IMR-90 (cell line): ENCODE measurements at regions not wholly inside any gene's neighbourhood (a gene's known extent, or its start where the extent isn't known, plus 50 kb on each side); places are given as distances from the start of the nearest gene placed in this dataset.

ENCODE experiments used
- ATAC-seq: fragments of 200-7000 bp; cut with Tn5 transposase; 2 replicates; pipeline ENCODE4 v1.9.1; 2020; ENCODE audit warnings: low read depth, mild to moderate bottlenecking, moderate library complexity
- BruUV-seq: library from RNA; stranded (reverse); fragments of 400-500 nt; replicated peaks from 2 replicates; lab custom pipeline; 2021; lab: Mats Ljungman, UMichigan
- CTCF ChIA-PET: fragments of 300-600 bp; formaldehyde crosslinking; extraction: SDS; loops from one replicate; lab custom pipeline; 2021; ENCODE audit warnings: antibody characterized with exemption; lab: Yijun Ruan, JAX
- POLR2A ChIA-PET: fragments of 300-600 bp; sonication (Branson Sonifier 250); formaldehyde crosslinking; loops from one replicate; lab custom pipeline; 2022; ENCODE audit warnings: antibody characterized with exemption; ENCODE audit not compliant: unreplicated experiment; lab: Charles Lee
- DNase-seq: peaks from one replicate; pipeline ENCODE4 v3.0.0; 2013
- H2AFZ ChIP-seq: replicated peaks from 2 replicates; pipeline ENCODE3; 2013; ENCODE audit warnings: low read length, mild to moderate bottlenecking; ENCODE audit not compliant: poor library complexity
- H2AK5ac ChIP-seq: 2 replicates; pipeline ENCODE4 v1.6.1; 2013; ENCODE audit warnings: low read depth, low read length, inconsistent platforms
- H2AK9ac ChIP-seq: replicated peaks from 2 replicates; pipeline ENCODE3; 2013; ENCODE audit warnings: mild to moderate bottlenecking, low read depth, low read length, moderate library complexity; ENCODE audit not compliant: poor library complexity
- H2BK120ac ChIP-seq: 2 replicates; pipeline ENCODE4 v1.6.1; 2013; ENCODE audit warnings: low read depth, low read length, inconsistent platforms
- H2BK15ac ChIP-seq: 3 replicates; pipeline ENCODE4 v1.6.1; 2013; ENCODE audit warnings: low read depth, low read length, inconsistent platforms
- H2BK20ac ChIP-seq: 2 replicates; pipeline ENCODE4 v1.6.1; 2013; ENCODE audit warnings: low read depth, mild to moderate bottlenecking, inconsistent platforms, low read length, moderate library complexity
- H2BK5ac ChIP-seq: 2 replicates; pipeline ENCODE4 v1.6.1; 2013; ENCODE audit warnings: mild to moderate bottlenecking, low read depth, low read length, inconsistent platforms; ENCODE audit not compliant: poor library complexity, severe bottlenecking
- H3K14ac ChIP-seq: replicated peaks from 2 replicates; pipeline ENCODE4 v1.6.1; 2013; ENCODE audit warnings: low read depth, low read length, inconsistent platforms
- H3K18ac ChIP-seq: 2 replicates; pipeline ENCODE4 v1.6.1; 2013; ENCODE audit warnings: low read depth, low read length, control low read depth
- H3K23ac ChIP-seq: 2 replicates; pipeline ENCODE4 v1.6.1; 2013; ENCODE audit warnings: low read depth, low read length, inconsistent platforms
- H3K27ac ChIP-seq: 2 replicates; pipeline ENCODE4 v1.5.1; 2013; ENCODE audit warnings: mild to moderate bottlenecking, control low read depth, low read length; ENCODE audit not compliant: insufficient read depth
- H3K27me3 ChIP-seq: 2 replicates; pipeline ENCODE4 v1.6.1; 2013; ENCODE audit warnings: low read length; ENCODE audit not compliant: control insufficient read depth, insufficient read depth
- H3K36me3 ChIP-seq: 2 replicates; pipeline ENCODE4 v1.6.1; 2013; ENCODE audit warnings: low read length, mixed read lengths; ENCODE audit not compliant: control insufficient read depth, insufficient read depth
- H3K4ac ChIP-seq: 2 replicates; pipeline ENCODE4 v1.6.1; 2013; ENCODE audit warnings: low read depth, low read length, inconsistent platforms
- H3K4me1 ChIP-seq: 2 replicates; pipeline ENCODE4 v1.6.1; 2013; ENCODE audit warnings: low read length, mixed read lengths; ENCODE audit not compliant: control insufficient read depth, insufficient read depth
- H3K4me2 ChIP-seq: 2 replicates; pipeline ENCODE4 v1.6.1; 2013; ENCODE audit warnings: low read depth, mild to moderate bottlenecking, control low read depth, low read length, moderate library complexity
- H3K4me3 ChIP-seq: 2 replicates; pipeline ENCODE4 v1.5.1; 2013; ENCODE audit warnings: low read depth, mild to moderate bottlenecking, control low read depth, low read length, moderate library complexity; ENCODE audit not compliant: insufficient read depth
- H3K56ac ChIP-seq: 2 replicates; pipeline ENCODE4 v1.6.1; 2013; ENCODE audit warnings: low read length, inconsistent platforms; ENCODE audit not compliant: insufficient read depth; ENCODE audit errors: extremely low read depth
- H3K79me1 ChIP-seq, 2 experiments: 2 replicates each; pipeline ENCODE4 v1.6.1; 2013; ENCODE audit warnings: low read length in 2 of 2, inconsistent platforms in 1 of 2, low read depth in 1 of 2
- H3K9ac ChIP-seq: 2 replicates; pipeline ENCODE4 v1.6.1; 2013; ENCODE audit warnings: low read depth, low read length, control low read depth
- H3K9me1 ChIP-seq: 2 replicates; pipeline ENCODE4 v1.6.1; 2013; ENCODE audit warnings: low read length, inconsistent platforms; ENCODE audit not compliant: insufficient read depth
- H3K9me3 ChIP-seq: 2 replicates; pipeline ENCODE4 v1.6.1; 2013; ENCODE audit warnings: low read length; ENCODE audit not compliant: control insufficient read depth, insufficient read depth
- H4K20me1 ChIP-seq: 2 replicates; pipeline ENCODE4 v1.6.1; 2013; ENCODE audit warnings: low read length, inconsistent platforms; ENCODE audit not compliant: insufficient read depth
- H4K5ac ChIP-seq: 2 replicates; pipeline ENCODE4 v1.6.1; 2013; ENCODE audit warnings: mild to moderate bottlenecking, low read depth, low read length, control low read depth
- H4K8ac ChIP-seq, 2 experiments: 2 replicates each; pipeline ENCODE4 v1.6.1; 2013; ENCODE audit warnings: low read depth in 2 of 2, low read length in 2 of 2, control low read depth in 1 of 2, inconsistent platforms in 1 of 2
- H4K91ac ChIP-seq: 2 replicates; pipeline ENCODE4 v1.6.1; 2013; ENCODE audit warnings: low read depth, low read length, inconsistent platforms; ENCODE audit not compliant: insufficient read depth
- BHLHE40 ChIP-seq: fragments of 150-350 bp; IDR thresholded peaks from 2 replicates; pipeline ENCODE4 v1.6.1; 2016; ENCODE audit warnings: mild to moderate bottlenecking, low read depth, low read length
- CEBPB ChIP-seq: IDR thresholded peaks from 2 replicates; pipeline ENCODE4 v1.6.1; 2012; ENCODE audit warnings: low read depth, low read length, improper control_type of control experiment
- CHD1 ChIP-seq: IDR thresholded peaks from 2 replicates; pipeline ENCODE4 v1.6.1; 2012; ENCODE audit warnings: low read depth, low read length, improper control_type of control experiment
- CTCF ChIP-seq: conservative IDR thresholded peaks from 2 replicates; pipeline ENCODE4 v1.5.1; 2012; ENCODE audit warnings: mild to moderate bottlenecking, low read depth, low read length, improper control_type of control experiment
- FOS ChIP-seq: fragments of 150-350 bp; IDR thresholded peaks from 2 replicates; pipeline ENCODE4 v1.6.1; 2016; ENCODE audit warnings: low read depth, low read length
- MAFK ChIP-seq: IDR thresholded peaks from 2 replicates; pipeline ENCODE4 v1.6.1; 2012; ENCODE audit warnings: low read depth, low read length, improper control_type of control experiment
- MAZ ChIP-seq: IDR thresholded peaks from 2 replicates; pipeline ENCODE4 v1.6.1; 2012; ENCODE audit warnings: low read depth, mild to moderate bottlenecking, low read length, improper control_type of control experiment, moderate library complexity, borderline replicate concordance
- MXI1 ChIP-seq: IDR thresholded peaks from 2 replicates; pipeline ENCODE4 v1.6.1; 2012; ENCODE audit warnings: low read depth, mild to moderate bottlenecking, low read length, moderate library complexity, borderline replicate concordance
- NFE2L2 ChIP-seq: fragments of 150-350 bp; IDR thresholded peaks from 2 replicates; pipeline ENCODE4 v1.6.1; 2016; ENCODE audit warnings: low read depth, mild to moderate bottlenecking, low read length
- POLR2A ChIP-seq: IDR thresholded peaks from 2 replicates; pipeline ENCODE4 v1.6.1; 2012; ENCODE audit warnings: mild to moderate bottlenecking, low read depth, low read length
- RAD21 ChIP-seq: IDR thresholded peaks from 2 replicates; pipeline ENCODE4 v1.6.1; 2012; ENCODE audit warnings: low read length, improper control_type of control experiment
- RFX5 ChIP-seq: IDR thresholded peaks from 2 replicates; pipeline ENCODE4 v1.8.0; 2012; ENCODE audit warnings: low read depth, mild to moderate bottlenecking, low read length, moderate library complexity
- SMC3 ChIP-seq: fragments of 150-350 bp; IDR thresholded peaks from 2 replicates; pipeline ENCODE4 v1.6.1; 2016; ENCODE audit warnings: low read depth, mild to moderate bottlenecking, antibody characterized with exemption, low read length, moderate library complexity
- USF2 ChIP-seq: fragments of 150-350 bp; IDR thresholded peaks from 2 replicates; pipeline ENCODE4 v1.6.1; 2017; ENCODE audit warnings: mild to moderate bottlenecking, antibody characterized with exemption, low read length, low read depth
- WGBS, 2 experiments: methylation state at CpG; one replicate each; pipeline versions ENCODE4 v1.1.5 to v1.1.7; 2013; ENCODE audit warnings: missing lambda C conversion rate in 2 of 2; ENCODE audit not compliant: insufficient read length in 1 of 2; ENCODE audit errors: extremely low coverage in 2 of 2; 5-methylcytosine and 5-hydroxymethylcytosine counted together
- dilution Hi-C: fragments of 300-500 bp; cut with HindIII; formaldehyde crosslinking; loops from one replicate; pipeline ENCODE4 v1.14.3; 2018; ENCODE audit warnings: low sequenced_read_pairs; ENCODE audit not compliant: unreplicated experiment
- in situ Hi-C: fragments of 300-500 bp; cut with MboI; formaldehyde crosslinking; loops from 3 replicates; pipeline ENCODE4 v1.14.3; 2019; ENCODE audit warnings: low sequenced_read_pairs, inconsistent platforms, mixed read lengths
- intact Hi-C: fragments of 100-400 bp; cut with micrococcal nuclease; formaldehyde crosslinking; loops from 2 replicates; pipeline ENCODE4 v1.10.0; 2022
- TF ChIP-seq, protein P1 (sequence below): fragments of 150-350 bp; IDR thresholded peaks from 2 replicates; pipeline ENCODE4 v1.6.1; 2016; ENCODE audit warnings: low read depth, mild to moderate bottlenecking, low read length, moderate library complexity, borderline replicate concordance

- TF ChIP-seq RFX5 (no peak), MAFK (no peak), POLR2A (no peak), MXI1 (no peak), SMC3 (no peak), USF2 (no peak), RAD21 (no peak), MAZ (no peak), FOS (no peak), CTCF (no peak), CHD1 (no peak), BHLHE40 (no peak), CEBPB (no peak), NFE2L2 (no peak)
- TF ChIP-seq, protein P1, sequence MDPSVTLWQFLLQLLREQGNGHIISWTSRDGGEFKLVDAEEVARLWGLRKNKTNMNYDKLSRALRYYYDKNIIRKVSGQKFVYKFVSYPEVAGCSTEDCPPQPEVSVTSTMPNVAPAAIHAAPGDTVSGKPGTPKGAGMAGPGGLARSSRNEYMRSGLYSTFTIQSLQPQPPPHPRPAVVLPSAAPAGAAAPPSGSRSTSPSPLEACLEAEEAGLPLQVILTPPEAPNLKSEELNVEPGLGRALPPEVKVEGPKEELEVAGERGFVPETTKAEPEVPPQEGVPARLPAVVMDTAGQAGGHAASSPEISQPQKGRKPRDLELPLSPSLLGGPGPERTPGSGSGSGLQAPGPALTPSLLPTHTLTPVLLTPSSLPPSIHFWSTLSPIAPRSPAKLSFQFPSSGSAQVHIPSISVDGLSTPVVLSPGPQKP, result no peak
- DNase-seq (no peak), ATAC-seq (no peak)
- no peak overlapping the region for H3K14ac ChIP-seq
- no peak overlapping the region for H3K4ac ChIP-seq
- H3K4me3 ChIP-seq, result no peak overlapping the region
- no peak overlapping the region for H3K23ac ChIP-seq
- no peak overlapping the region for H4K8ac ChIP-seq
- no peak overlapping the region for H2AFZ ChIP-seq
- H4K5ac ChIP-seq, result no peak overlapping the region
- H2AK5ac ChIP-seq, result no peak overlapping the region
- dilution Hi-C loops (no loop called here), intact Hi-C loops (no loop called here), in situ Hi-C loops (no loop called here)
- ChIA-PET POLR2A (no interaction called here), CTCF (no interaction called here)
- H4K91ac ChIP-seq, result no peak overlapping the region
- no peaks in the 10 kb centered on the region for H3K9me3 ChIP-seq
- peaks cover 7% of the 10 kb centered on the region for H3K27me3 ChIP-seq
- H3K56ac ChIP-seq, result no peak overlapping the region
- H3K4me1 ChIP-seq, result no peaks in the 10 kb centered on the region
- H3K79me1 ChIP-seq, result no peaks in the 10 kb centered on the region
- H3K4me2 ChIP-seq, result no peak overlapping the region
- no peaks in the 10 kb centered on the region for H3K36me3 ChIP-seq
- WGBS, 2 experiments, result no CpG with 5 or more reads among the region's 2 CpGs
- no peak overlapping the region for H2BK15ac ChIP-seq
- no peak overlapping the region for H2BK5ac ChIP-seq
- H4K20me1 ChIP-seq, result no peaks in the 10 kb centered on the region
- H2BK20ac ChIP-seq, result no peak overlapping the region
- no peak overlapping the region for H3K27ac ChIP-seq
- no peaks in the 10 kb centered on the region for H3K9me1 ChIP-seq
- no peak overlapping the region for H3K18ac ChIP-seq
- H2BK120ac ChIP-seq, result no peak overlapping the region
- H2AK9ac ChIP-seq, result no peak overlapping the region
- no TSS peak for BruUV-seq
- no peak overlapping the region for H3K9ac ChIP-seq
Observed at GRCh38 chr1:113259988-113260387, 130.3 kb upstream of the MAGI3 start.
